ENCODE measurements at regions not wholly inside any gene's neighbourhood (a gene's known extent, or its start where the extent isn't known, plus 50 kb on each side); places are given as distances from the start of the nearest gene placed in this dataset.

GRCh38 chr20:57071283-57071731 lies 195.1 kb downstream of the BMP7 start:
- H3K4me3 ChIP-seq (ENCODE audit: low read length) = no peak overlapping the region
- DNase-seq (ENCODE audit: low read depth) = no peak
- TF ChIP-seq, protein P1, sequence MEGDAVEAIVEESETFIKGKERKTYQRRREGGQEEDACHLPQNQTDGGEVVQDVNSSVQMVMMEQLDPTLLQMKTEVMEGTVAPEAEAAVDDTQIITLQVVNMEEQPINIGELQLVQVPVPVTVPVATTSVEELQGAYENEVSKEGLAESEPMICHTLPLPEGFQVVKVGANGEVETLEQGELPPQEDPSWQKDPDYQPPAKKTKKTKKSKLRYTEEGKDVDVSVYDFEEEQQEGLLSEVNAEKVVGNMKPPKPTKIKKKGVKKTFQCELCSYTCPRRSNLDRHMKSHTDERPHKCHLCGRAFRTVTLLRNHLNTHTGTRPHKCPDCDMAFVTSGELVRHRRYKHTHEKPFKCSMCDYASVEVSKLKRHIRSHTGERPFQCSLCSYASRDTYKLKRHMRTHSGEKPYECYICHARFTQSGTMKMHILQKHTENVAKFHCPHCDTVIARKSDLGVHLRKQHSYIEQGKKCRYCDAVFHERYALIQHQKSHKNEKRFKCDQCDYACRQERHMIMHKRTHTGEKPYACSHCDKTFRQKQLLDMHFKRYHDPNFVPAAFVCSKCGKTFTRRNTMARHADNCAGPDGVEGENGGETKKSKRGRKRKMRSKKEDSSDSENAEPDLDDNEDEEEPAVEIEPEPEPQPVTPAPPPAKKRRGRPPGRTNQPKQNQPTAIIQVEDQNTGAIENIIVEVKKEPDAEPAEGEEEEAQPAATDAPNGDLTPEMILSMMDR (conservative IDR thresholded peaks at IDR 0.05; ENCODE audit: low read depth, low read length) = no peak

- TF ChIP-seq, protein P1 (conservative IDR thresholded peaks at IDR 0.05; ENCODE audit: low read depth, low read length) = no peak
- DNase-seq (ENCODE audit: low read depth) = no peak
- H3K4me3 ChIP-seq (ENCODE audit: low read length) = no peak overlapping the region
These were observed 194.4 kb downstream of the BMP7 start for GRCh38 chr20:57071954-57072583.

DNA sequence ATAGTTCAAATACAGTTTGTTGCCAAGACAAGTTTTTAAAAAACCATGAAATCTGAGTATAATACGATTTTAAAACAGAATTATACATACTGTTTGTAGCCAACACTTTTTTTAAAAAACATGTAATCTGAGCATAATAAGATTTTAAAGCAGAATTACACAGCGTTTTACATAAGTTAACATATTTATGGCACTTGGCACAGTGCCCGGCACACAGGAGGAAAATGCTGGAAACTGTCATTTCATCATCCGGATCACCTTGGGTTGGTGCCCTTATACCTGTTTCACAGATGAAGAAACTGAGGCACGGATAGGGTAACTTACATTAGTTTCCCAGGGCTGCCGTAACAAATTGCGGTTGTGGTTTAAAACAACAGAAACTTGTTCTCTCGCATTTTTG lies 193.0 kb downstream of the BMP7 start:
- TF ChIP-seq, protein P1 (conservative IDR thresholded peaks at IDR 0.05; ENCODE audit: low read depth, low read length) = no peak
- DNase-seq (ENCODE audit: low read depth) = no peak

DNA sequence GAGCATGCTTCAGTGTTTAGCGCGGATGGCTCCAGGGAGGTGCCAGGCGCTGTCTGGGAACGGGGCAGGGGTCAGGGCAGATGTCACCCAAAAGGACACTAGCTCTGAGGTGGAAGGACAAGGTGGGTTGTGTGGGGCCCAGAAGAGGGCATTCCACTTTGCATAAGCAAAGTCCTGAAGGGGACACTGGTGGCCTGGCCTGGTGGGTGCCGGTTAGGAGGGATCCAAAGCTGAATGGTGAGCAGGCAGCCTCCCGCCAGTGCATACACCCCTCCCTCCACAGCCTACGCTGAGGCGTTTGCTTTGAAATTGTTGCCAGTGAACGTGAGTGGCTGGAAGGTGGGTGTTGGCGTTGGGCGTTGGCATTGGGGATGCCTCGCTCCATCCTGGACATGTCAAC lies 192.1 kb downstream of the BMP7 start:
- TF ChIP-seq, protein P1 (conservative IDR thresholded peaks at IDR 0.05; ENCODE audit: low read depth, low read length) = no peak
- no peak overlapping the region for H3K4me3 ChIP-seq (ENCODE audit: low read length)
- no peak for DNase-seq (ENCODE audit: low read depth)

More for the DNA sequence above, 193.0 kb downstream of the BMP7 start:
- no peak overlapping the region for H3K4me3 ChIP-seq (ENCODE audit: low read length)

DNA sequence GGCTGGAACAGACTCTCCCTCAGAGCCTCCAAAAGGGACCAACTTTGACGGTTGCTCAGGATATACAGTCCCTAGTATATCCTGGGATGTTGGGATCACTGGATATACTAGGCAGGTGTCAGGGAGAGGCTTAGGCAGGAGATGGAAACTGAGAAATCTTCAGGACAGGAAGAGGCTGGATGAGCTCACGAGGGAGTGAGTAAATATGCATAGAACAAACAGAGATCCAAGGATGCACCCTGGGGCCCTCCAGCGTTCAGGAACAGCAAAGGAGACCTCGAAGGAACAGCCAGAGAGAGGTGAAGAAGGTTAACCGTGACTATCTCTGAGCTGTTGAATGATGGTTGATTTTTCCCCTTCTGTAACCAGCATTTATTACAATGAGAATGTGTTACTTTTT lies 191.3 kb downstream of the BMP7 start:
- H3K4me3 ChIP-seq (ENCODE audit: low read length) = no peak overlapping the region
- TF ChIP-seq, protein P1 (conservative IDR thresholded peaks at IDR 0.05; ENCODE audit: low read depth, low read length) = no peak
- no peak for DNase-seq (ENCODE audit: low read depth)

GRCh38 chr20:57075603-57076002 lies 190.8 kb downstream of the BMP7 start:
- TF ChIP-seq, protein P1 (conservative IDR thresholded peaks at IDR 0.05; ENCODE audit: low read depth, low read length) = no peak
- DNase-seq (ENCODE audit: low read depth) = no peak
- H3K4me3 ChIP-seq (ENCODE audit: low read length) = no peak overlapping the region

DNA sequence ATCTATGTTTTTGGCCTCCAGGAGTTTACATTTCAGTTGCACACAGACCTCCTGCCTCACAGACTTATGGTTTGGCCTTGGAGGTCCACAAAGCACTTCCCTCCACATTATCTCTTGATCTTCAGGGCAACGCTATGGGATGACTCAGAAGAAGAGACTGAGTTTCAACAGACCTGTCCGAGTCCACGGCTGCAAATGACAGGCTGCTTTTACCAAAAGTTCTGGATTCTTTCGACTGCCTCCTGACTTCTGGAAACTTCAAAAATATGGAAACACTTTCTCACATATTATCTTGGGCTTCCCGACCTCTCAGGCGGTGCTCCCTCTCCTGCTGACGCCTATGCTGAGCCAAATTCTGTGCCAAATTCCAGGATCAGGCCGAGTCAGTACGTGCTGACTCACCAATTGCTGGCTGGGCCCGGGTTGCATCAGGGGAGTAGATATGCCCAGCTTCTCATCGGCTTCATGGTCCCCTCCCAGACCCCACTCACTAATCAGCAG lies 190.2 kb downstream of the BMP7 start:
- no peak overlapping the region for H3K4me3 ChIP-seq (ENCODE audit: low read length)
- DNase-seq (ENCODE audit: low read depth) = no peak
- TF ChIP-seq, protein P1 (conservative IDR thresholded peaks at IDR 0.05; ENCODE audit: low read depth, low read length) = no peak

Data from retinal pigment epithelial cell (primary cell).